Endothelial cell of umbilical vein (primary cell): ENCODE measurements at regions not wholly inside any gene's neighbourhood (a gene's known extent, or its start where the extent isn't known, plus 50 kb on each side); places are given as distances from the start of the nearest gene placed in this dataset.

Source experiments
- BruUV-seq: library from RNA; stranded (reverse); fragments of 400-500 nt; replicated peaks from 2 replicates; lab custom pipeline; 2021; lab: Mats Ljungman, UMichigan
- CTCF ChIA-PET: fragments of 300-600, 350-600 bp; sonication (Branson Sonifier 250); formaldehyde crosslinking; loops from one replicate; lab custom pipeline; 2021; ENCODE audit warnings: antibody characterized with exemption, inconsistent platforms; lab: Charles Lee
- POLR2A ChIA-PET: fragments of 300-600, 350-600 bp; sonication (Branson Sonifier 250); formaldehyde crosslinking; loops from one replicate; lab custom pipeline; 2021; ENCODE audit warnings: antibody characterized with exemption, inconsistent platforms; lab: Charles Lee
- DNase-seq: peaks from one replicate; pipeline ENCODE4 v3.0.0-alpha.2; 2011; ENCODE audit warnings: low read depth, low spot score
- FAIRE-seq: peaks from 2 replicates; lab custom pipeline; 2011; peaks lifted over from hg19 to GRCh38; lab: Jason Lieb, UNC
- H2AFZ ChIP-seq: 2 replicates; pipeline ENCODE4 v1.6.0; 2012; ENCODE audit warnings: low read depth, low read length, control low read depth, inconsistent platforms
- H3K27ac ChIP-seq: 2 replicates; pipeline ENCODE4 v1.5.1; 2011; ENCODE audit warnings: low read depth, mild to moderate bottlenecking, control low read depth, low read length, moderate library complexity; ENCODE audit not compliant: insufficient read depth
- H3K27me3 ChIP-seq, 2 experiments: 2 replicates each; pipeline versions ENCODE4 v1.6.0 to v1.6.1; 2011; ENCODE audit warnings: low read length in 2 of 2, mixed read lengths in 1 of 2; ENCODE audit not compliant: control insufficient read depth in 2 of 2, insufficient read depth in 2 of 2
- H3K36me3 ChIP-seq, 2 experiments: 2 replicates in 1 of 2; 3 replicates in 1 of 2; pipeline ENCODE4 v1.5.1; 2011; ENCODE audit warnings: low read length in 2 of 2, mild to moderate bottlenecking in 1 of 2, moderate library complexity in 1 of 2; ENCODE audit not compliant: control insufficient read depth in 2 of 2, insufficient read depth in 2 of 2; ENCODE audit errors: extremely low read depth in 1 of 2
- H3K4me1 ChIP-seq: 3 replicates; pipeline ENCODE4 v1.5.1; 2011; ENCODE audit warnings: mild to moderate bottlenecking, low read length; ENCODE audit not compliant: control insufficient read depth, insufficient read depth; ENCODE audit errors: extremely low read depth
- H3K4me2 ChIP-seq: 2 replicates; pipeline ENCODE4 v1.6.1; 2011; ENCODE audit warnings: low read length, control low read depth, mixed read lengths; ENCODE audit not compliant: insufficient read depth
- H3K4me3 ChIP-seq, 3 experiments: fragments of 200-600 bp in 1 of 3; sonication (generic), shearing (Covaris generic) in 1 of 3; replicated peaks in 1 of 3; 2 replicates each; pipeline ENCODE4 v1.5.1; 2011 to 2016; ENCODE audit warnings: control low read depth in 3 of 3, low read length in 3 of 3, mild to moderate bottlenecking in 2 of 3, inconsistent platforms in 1 of 3, low read depth in 1 of 3, moderate library complexity in 1 of 3; ENCODE audit not compliant: insufficient read depth in 1 of 3
- H3K79me2 ChIP-seq: 2 replicates; pipeline ENCODE4 v1.6.0; 2012; ENCODE audit warnings: low read length, inconsistent platforms; ENCODE audit not compliant: control insufficient read depth, insufficient read depth
- H3K9ac ChIP-seq: replicated peaks from 2 replicates; pipeline ENCODE3; 2011; ENCODE audit warnings: low read length, control low read depth; ENCODE audit not compliant: insufficient read depth; ENCODE audit errors: extremely low read depth
- H3K9me1 ChIP-seq: replicated peaks from 3 replicates; pipeline ENCODE4 v1.6.0; 2011; ENCODE audit warnings: mild to moderate bottlenecking, low read length; ENCODE audit not compliant: control insufficient read depth, insufficient read depth; ENCODE audit errors: extremely low read depth
- H3K9me3 ChIP-seq: replicated peaks from 2 replicates; pipeline ENCODE4 v1.5.1; 2012; ENCODE audit warnings: low read length, inconsistent platforms; ENCODE audit not compliant: control insufficient read depth, insufficient read depth
- H4K20me1 ChIP-seq: replicated peaks from 2 replicates; pipeline ENCODE3; 2011; ENCODE audit warnings: mild to moderate bottlenecking, low read length; ENCODE audit not compliant: control insufficient read depth, insufficient read depth; ENCODE audit errors: extremely low read depth
- EZH2 ChIP-seq: IDR thresholded peaks from 2 replicates; pipeline ENCODE4 v1.6.1; 2012; ENCODE audit warnings: borderline replicate concordance, low read depth, mild to moderate bottlenecking, moderate library complexity, low read length, inconsistent platforms; ENCODE audit not compliant: severe bottlenecking
- FOS ChIP-seq: IDR thresholded peaks from 2 replicates; pipeline ENCODE4 v1.6.1; 2011; ENCODE audit warnings: mild to moderate bottlenecking, low read length, moderate library complexity, borderline replicate concordance; ENCODE audit not compliant: insufficient read depth
- GATA2 ChIP-seq: IDR thresholded peaks from 2 replicates; pipeline ENCODE4 v1.7.0; 2011; ENCODE audit warnings: low read depth, mild to moderate bottlenecking, moderate library complexity, mixed read lengths, low read length; ENCODE audit not compliant: insufficient read length, insufficient read depth
- JUN ChIP-seq: IDR thresholded peaks from 2 replicates; pipeline ENCODE4 v1.6.1; 2011; ENCODE audit warnings: borderline replicate concordance, low read depth; ENCODE audit not compliant: insufficient read length, insufficient read depth
- MYC ChIP-seq: IDR thresholded peaks from one replicate; pipeline ENCODE4 v1.6.1; 2011; ENCODE audit warnings: mild to moderate bottlenecking, low read depth, low read length
- POLR2A ChIP-seq: IDR thresholded peaks from 2 replicates; pipeline ENCODE4 v1.6.1; 2012; ENCODE audit warnings: low read depth, mild to moderate bottlenecking, control low read depth, low read length
- POLR2AphosphoS5 ChIP-seq: IDR thresholded peaks from 2 replicates; pipeline ENCODE4 v1.6.1; 2012; ENCODE audit warnings: low read depth, mild to moderate bottlenecking, control low read depth, low read length, moderate library complexity; ENCODE audit not compliant: insufficient read depth
- dilution Hi-C: fragments of 300-500 bp; cut with MboI; formaldehyde crosslinking; loops from one replicate; pipeline ENCODE4 v1.15.0; 2019; ENCODE audit warnings: low sequenced_read_pairs; ENCODE audit not compliant: extremely low pct_ligation_motif_present
- intact Hi-C: fragments of 100-400 bp; cut with micrococcal nuclease; formaldehyde crosslinking; loops from one replicate; pipeline ENCODE4 v1.10.0; 2022
- TF ChIP-seq, protein P1 (sequence below): IDR thresholded peaks from 2 replicates; pipeline ENCODE4 v1.6.1; 2011; ENCODE audit not compliant: insufficient read depth, insufficient read length

DNA sequence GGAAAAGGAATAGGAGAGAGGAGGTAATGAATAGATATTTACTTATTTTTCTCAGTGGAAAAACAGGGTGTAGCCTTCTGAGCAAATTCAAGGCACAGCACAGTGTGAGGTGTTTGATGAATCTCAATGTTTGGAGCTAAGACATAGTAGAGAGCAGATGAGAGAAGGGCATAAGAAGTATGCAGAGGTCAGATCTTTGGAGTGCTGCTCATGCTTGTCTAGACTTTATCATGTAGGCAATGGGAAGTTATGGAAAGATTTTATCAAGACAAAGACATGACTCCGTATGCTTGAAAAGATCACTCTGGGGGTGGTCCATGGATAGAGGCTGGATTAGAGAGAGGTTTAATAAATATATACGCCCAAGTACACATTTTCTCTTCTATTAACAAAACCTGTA is 217.0 kb upstream of the CNR1 start:
- Histone ChIP-seq H3K9me1 (no peaks in the 10 kb centered on the region), H3K27me3 (no peaks in the 10 kb centered on the region), H3K9me3 (no peaks in the 10 kb centered on the region), H3K4me1 (peaks cover 19% of the 10 kb centered on the region), H3K79me2 (no peaks in the 10 kb centered on the region), H3K36me3 (no peaks in the 10 kb centered on the region), H3K9ac (no peak overlapping the region), H3K27ac (no peak overlapping the region), H3K4me2 (no peak overlapping the region), H4K20me1 (no peaks in the 10 kb centered on the region), H2AFZ (no peak overlapping the region), H3K4me3 (no peak overlapping the region)
- ChIA-PET POLR2A (no interaction called here), CTCF (no interaction called here)
- FAIRE-seq (no peak), DNase-seq (no peak)
- intact Hi-C loops, result loop anchor here (5.0 kb wide), 1 partner anchor 969 kb away; the partner anchor contains the start of gene UBE2J1
- dilution Hi-C loops, result no loop called here
- TF ChIP-seq FOS (no peak), GATA2 (peak; percentile 52)
- BruUV-seq, result no TSS peak

DNA sequence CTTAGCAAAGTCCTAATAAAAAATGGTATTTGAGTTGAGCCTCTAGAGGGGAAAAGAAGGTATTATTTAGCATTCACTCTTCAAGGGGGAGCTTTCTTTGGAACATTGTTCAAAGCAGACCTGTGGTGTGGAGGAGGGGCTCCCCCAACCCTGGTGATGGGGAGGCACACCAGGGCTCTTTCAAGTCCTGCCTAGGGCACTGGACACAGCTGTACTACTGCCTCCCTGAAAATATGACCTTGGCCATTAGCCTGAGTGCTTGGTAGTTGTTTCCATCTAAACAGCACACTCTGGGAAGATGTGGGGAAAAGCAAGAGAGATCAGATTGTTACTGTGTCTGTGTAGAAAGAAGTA is 215.1 kb upstream of the CNR1 start:
- ChIA-PET POLR2A (no interaction called here), CTCF (interaction anchor here (1.5 kb wide), 1 partner anchor 23 kb away, joined by 4 read pairs; no protein-coding TSS in a partner anchor)
- Histone ChIP-seq H3K9ac (no peak overlapping the region), H3K36me3 (no peaks in the 10 kb centered on the region), H3K27ac (peak overlapping the region; percentile 68), H2AFZ (peak overlapping the region; percentile 74), H3K4me3 (no peak overlapping the region), H4K20me1 (no peaks in the 10 kb centered on the region), H3K27me3 (no peaks in the 10 kb centered on the region), H3K4me1 (peaks cover 34% of the 10 kb centered on the region), H3K4me2 (no peak overlapping the region), H3K9me1 (no peaks in the 10 kb centered on the region), H3K79me2 (no peaks in the 10 kb centered on the region), H3K9me3 (no peaks in the 10 kb centered on the region)
- TF ChIP-seq EZH2 (no peak), JUN (no peak), POLR2A (no peak), GATA2 (no peak), MYC (no peak), POLR2AphosphoS5 (no peak), FOS (no peak)
- TF ChIP-seq, protein P1, sequence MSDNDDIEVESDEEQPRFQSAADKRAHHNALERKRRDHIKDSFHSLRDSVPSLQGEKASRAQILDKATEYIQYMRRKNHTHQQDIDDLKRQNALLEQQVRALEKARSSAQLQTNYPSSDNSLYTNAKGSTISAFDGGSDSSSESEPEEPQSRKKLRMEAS, result no peak
- intact Hi-C loops (loop anchor here (5.0 kb wide), 1 partner anchor 971 kb away; the partner anchor contains the start of gene UBE2J1), dilution Hi-C loops (no loop called here)
- no TSS peak for BruUV-seq
- DNase-seq, result no peak
- no peak for FAIRE-seq
